GM21423 (cell line): ENCODE measurements at regions not wholly inside any gene's neighbourhood (a gene's known extent, or its start where the extent isn't known, plus 50 kb on each side); places are given as distances from the start of the nearest gene placed in this dataset.
A peak's percentile ranks its signal among the peaks of the same experiment; 100 is the strongest.

Experiments used
- ATAC-seq: cut with Tn5 transposase; IDR thresholded peaks from one replicate; pipeline ENCODE4 v1.9.1; 2021; ENCODE audit warnings: mild to moderate bottlenecking, moderate library complexity; ENCODE audit not compliant: unreplicated experiment

DNA sequence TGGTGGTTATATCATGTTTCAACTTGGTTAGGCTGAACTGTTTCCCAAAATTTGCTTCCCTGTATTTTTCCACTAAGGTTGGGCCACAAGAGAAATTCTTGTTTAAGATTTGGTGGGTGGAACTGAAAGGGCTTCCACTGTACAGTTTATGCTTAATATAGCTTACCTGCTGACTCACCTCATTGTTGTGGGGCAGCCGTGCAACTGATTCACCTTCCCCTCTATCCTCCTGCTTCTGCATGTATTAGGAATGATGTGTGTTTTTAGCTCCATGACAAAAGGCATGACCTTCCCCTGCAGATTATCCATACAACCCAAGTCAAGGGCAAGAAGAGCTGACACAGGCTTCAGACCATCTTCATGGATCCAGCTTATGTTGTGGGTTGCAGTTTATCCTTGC is 98.4 kb upstream of the GULP1 start:
- ATAC-seq: no peak

DNA sequence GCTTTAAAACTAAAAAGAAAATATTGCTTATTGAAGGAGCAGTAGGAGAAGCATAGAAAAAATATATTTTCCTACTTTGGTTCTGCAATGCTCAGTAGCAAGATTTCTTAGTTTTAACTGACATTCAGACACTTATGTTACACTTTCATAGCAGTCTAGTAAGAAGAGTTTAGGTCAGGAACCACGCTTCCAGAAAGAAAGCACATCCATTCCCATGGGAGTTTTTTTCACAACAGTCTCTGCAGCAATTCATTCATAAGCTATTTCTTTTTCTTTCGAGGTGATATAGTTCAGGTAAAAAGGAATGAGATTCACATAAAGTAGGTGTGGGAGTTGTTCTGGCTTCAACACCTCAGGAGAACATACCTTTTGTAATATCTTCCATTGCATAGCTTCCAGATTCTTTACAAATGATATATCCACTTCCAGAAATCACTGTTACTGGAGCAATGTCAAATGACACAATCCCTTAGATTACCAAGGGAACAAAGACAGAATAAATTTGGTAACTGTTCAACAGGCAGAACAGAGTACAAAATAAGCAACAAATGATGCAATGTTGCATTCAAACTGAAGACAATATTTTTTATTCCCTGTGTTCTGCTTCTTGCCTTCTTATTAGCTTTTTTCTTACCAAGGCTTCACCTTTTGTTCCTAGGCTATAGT is 95.2 kb upstream of the GULP1 start:
- no peak for ATAC-seq

DNA sequence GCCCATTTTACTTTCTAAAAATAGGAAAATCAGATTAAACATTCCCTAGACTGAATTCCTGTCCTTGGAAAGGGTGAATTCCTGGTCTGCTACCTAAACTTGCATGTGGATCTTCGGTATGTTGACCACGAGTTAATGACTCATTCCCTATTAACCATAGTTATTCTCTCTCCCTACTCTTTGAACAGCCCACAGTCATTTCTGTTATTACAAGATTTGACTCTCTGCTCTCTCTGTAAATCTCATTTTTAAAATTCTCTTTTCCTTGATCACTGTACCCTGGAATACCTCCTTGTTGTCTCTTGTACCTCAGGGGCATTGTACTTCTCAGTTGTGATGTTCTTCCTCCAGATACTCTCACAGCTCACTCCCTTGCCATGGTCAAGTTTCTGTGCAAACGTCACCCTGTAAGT is 92.0 kb upstream of the GULP1 start:
- no peak for ATAC-seq

DNA sequence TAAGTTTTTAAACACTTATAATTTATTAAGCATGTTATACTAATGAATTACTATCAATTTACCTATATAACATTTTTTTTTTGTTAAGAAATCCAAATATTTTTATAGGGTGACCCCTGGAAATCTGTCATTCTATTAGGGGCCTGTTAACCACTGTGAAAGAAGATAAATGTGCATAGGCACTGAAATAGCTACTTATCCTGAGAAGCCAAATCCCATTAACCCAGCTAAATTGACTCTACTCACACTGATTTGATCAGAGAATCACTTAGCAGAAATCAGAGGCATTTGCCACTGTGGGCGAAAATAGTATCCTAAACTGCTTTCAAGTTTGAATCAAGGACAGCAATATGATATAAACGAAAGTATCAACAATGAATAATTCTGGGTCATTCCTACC is 90.0 kb upstream of the GULP1 start:
- no peak for ATAC-seq

DNA sequence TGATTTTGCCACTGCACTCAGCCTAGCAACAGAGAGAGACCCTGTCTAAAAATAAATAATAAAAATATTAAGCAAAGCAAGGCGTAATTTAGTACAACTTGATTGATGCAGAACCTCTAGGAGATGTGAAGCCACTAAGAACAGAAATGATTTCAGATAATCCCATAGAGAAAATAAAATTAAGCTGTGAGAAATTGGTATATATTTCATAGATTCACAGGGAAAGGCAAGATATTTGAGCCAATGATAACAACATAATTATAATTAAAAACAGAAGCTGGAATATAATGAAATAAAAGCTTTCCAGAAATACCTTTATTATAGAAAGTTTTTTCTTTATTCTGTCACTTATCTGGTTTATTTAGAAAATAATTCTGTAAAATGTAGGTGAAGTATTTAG is 88.9 kb upstream of the GULP1 start:
- no peak for ATAC-seq

DNA sequence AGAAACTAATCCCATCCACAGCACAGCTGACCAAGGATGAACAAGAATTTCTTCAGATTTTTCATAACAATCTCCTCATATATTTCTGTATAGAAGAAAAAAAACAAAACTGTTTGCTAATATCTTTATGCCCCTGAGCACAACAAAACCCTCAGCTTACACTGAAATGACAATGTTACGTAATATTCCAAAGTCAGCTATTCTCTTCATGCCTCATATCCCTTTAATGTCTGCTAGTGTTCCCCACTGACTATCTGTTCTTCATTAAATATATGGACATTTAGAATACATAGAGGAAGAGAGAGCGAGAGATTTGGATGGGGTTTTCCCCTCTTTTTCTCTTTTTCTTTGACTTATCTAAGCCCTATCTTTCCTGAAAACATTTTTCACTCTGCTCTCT is 87.9 kb upstream of the GULP1 start:
- ATAC-seq: no peak

DNA sequence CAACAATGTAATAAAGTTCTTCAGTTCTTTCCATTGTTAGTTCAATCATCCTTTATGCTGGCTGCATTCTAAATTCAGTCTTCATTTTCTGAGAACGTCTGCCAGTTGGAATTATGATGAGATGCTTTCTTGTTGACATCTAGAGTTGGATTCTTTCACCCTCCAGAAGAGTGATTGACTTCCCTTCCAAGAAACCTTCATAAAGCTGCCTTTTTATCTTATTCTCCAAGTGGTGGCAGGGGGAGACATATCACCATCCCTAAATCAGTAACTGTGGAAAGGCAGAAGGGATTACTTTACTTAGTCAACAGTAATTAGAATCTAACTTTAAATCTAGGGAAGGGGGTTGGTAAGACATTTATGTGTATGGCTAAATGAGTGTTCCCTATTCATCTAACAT is 86.8 kb upstream of the GULP1 start:
- no peak for ATAC-seq

DNA sequence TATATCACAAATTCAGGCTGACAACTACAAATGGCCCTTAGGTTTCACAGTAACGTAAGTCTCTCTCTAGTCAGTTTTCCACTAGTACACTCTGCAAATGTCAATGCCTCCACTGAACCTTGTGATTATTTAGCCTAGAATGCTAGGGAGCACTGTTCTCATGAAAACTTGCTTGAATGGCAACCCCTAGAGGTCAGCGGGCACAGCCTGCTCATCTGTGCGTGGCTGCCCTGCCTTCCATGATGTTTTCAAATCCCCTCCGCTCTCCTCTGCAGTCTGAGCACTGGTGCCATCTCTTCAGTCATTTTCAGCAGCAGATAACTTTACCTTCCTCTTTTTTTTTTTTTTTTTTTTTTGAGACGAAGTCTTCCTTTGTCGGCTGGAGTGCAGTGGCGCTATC is 84.1 kb upstream of the GULP1 start:
- no peak for ATAC-seq

DNA sequence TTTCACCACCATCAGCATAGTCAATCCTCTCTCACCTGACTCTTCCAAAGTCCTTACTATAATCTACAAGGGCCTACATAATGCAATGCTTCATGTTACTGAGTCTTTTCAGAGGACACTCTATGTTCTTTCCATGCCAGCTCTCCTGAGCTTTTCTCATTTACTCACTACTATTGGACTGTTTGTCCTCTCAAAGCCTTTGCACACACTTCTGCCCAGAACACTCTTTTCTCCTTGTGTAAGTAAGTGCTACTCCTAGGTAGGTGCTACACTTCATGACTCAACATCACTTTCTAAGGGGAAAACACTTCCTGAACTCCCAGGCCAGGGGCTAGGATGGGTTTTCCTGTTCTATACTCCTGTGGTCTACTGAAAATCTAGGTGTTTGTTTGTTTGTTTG is 82.5 kb upstream of the GULP1 start:
- no peak for ATAC-seq

DNA sequence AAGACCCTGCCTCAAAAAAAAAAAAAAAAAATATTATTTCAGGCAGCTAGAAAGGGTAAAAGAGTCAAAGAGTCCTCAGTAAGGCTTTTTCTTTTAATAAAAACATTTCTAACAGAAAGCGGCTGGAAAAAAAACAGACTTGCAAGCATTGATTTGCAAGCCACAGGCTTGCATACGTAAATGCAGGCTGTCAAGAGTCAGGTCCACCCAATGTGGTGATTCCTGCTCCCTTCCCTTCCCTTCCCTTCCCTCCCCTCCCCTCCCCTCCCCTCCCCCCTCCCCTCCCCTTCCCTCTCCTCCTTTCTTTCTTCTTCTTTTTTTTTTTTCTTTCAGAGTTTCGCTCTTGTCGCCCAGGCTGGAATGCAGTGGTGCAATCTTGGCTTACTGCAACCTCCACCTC is 74.4 kb upstream of the GULP1 start:
- no peak for ATAC-seq

DNA sequence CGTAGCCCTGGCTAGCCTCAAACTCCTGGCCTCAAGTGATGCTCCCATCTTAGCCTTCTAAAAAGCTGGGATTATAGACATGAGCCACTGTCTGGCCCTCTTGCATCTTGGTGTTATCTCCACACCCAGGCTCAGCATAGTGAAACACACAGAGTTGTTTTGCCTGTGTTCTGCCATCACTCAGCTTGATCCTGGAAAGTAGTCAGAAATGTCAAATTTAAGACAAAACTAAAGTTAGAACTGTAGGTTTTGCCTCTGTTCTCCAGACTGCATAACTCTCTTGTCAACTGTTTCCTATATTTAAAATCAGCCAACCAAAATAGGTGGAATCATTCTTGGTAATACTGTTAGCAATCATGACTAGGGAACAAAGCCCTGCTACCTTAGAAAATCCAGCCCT is 72.1 kb upstream of the GULP1 start:
- no peak for ATAC-seq

DNA sequence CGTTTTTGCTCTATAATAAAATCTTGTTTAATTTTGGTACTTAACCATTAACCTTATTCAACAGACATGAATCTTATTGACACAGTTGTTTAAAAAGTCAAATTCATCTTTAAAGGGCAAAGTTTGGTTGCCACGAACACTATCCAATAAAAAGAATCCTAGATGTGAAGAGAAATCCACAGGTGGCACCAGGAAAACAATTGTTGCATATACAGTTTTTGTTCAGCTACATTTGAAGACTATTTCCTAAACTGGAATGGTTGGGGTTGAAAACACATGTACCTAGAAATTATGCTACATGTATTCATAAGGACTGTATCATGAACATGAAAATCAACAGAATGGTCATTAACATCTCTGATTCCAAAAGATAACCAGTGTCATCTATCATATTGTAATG is 71.1 kb upstream of the GULP1 start:
- ATAC-seq: no peak

DNA sequence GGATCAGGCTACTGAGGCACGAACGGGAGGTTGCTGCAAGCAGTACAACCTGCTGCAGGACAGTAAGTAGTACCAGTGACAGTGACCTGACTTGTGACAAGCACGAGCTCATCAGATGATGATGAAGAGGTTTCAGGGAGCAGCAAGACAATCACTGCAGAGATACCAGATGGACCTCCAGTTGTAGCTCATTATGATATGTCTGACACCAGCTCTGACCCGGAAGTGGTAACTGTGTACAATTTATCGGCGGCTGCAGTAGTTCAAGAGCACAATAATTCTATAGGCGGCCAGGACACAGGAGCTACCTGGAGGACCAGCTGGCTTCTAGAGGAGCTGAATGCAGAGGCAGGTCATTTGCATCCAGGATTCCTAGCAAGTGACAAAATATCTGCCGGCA is 64.0 kb upstream of the GULP1 start:
- no peak for ATAC-seq

DNA sequence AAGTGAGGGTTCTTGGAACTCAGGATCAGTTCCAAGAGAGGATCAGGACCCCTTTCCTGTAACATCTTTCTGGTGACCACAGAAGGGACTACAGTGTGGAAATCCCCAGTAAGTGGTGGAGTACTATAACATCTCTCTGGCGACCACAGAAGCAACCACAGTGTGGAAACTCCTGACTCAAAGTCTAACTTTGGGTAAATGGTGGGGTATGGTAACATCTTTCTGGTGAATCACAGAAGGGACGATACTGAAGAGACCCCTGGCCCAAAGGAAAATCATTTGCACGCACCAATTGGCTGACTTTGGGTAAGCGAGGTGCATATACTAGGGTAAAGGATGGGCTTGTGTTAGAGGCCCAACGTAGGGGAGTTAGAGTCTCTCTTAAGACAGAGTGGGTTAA is 56.3 kb upstream of the GULP1 start:
- ATAC-seq: peak; percentile 79

DNA sequence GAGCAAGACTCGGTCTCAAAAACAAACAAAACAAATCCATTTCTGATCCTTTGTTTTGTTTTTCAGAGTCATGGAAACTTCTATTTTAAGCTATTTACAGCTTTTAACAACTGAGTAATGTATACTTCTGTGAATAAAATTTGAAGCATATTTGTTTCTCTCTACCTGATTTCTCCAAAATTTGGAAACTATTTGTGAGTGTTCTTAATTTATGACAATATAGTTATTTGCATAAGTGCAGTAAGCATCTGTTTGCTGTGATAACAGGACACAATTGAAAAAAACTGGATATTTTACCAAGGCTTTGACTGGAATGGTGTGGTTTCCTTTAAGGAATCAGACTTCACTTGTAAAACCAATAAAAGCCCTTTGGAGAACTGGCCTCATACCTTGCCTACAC is 53.3 kb upstream of the GULP1 start:
- no peak for ATAC-seq
